MM.1S (cell line): ENCODE measurements at regions not wholly inside any gene's neighbourhood (a gene's known extent, or its start where the extent isn't known, plus 50 kb on each side); places are given as distances from the start of the nearest gene placed in this dataset.

Experiments
- CTCF ChIP-seq: fragments of 300-600 bp; sonication (generic); IDR thresholded peaks from 2 replicates; pipeline ENCODE4 v1.5.1; 2016; ENCODE audit warnings: antibody characterized with exemption, low read length, mixed read lengths
- EZH2 ChIP-seq: fragments of 300-600 bp; sonication (generic); optimal IDR thresholded peaks from 2 replicates; pipeline ENCODE3; 2017; ENCODE audit warnings: low read depth, mild to moderate bottlenecking, antibody characterized with exemption, low read length, mixed read lengths
- EZH2phosphoT487 ChIP-seq: fragments of 300-600 bp; sonication (generic); IDR thresholded peaks from 2 replicates; pipeline ENCODE4 v1.6.1; 2018; ENCODE audit warnings: antibody characterized with exemption, low read length

- TF ChIP-seq CTCF (no peak), EZH2 (no peak), EZH2phosphoT487 (no peak)
Measured at GRCh38 chr3:43921056-43921648, 230.4 kb downstream of the ABHD5 start.
